Activated T-helper 1 cell treated with anti-CD3 and anti-CD28 coated beads, Interleukin-12 subunit alpha, Interleukin-12 subunit beta, Interleukin-2, Interleukin-4 antibody, amounts not matched to agents 30 ng/mL and 10 ng/mL and 1 ng/mL, durations not matched to agents 14 hours and 24 hours and 36 hours (primary cell): ENCODE measurements at regions not wholly inside any gene's neighbourhood (a gene's known extent, or its start where the extent isn't known, plus 50 kb on each side); places are given as distances from the start of the nearest gene placed in this dataset.

Experiments used
- DNase-seq: peaks from one replicate; pipeline ENCODE4 v3.0.0; 2021; ENCODE audit warnings: low spot score
- H3K27ac Mint-ChIP-seq: one replicate; pipeline ENCODE4 v1.8.0; 2021; ENCODE audit warnings: mild to moderate bottlenecking, mixed read lengths
- H3K27me3 Mint-ChIP-seq: one replicate; pipeline ENCODE4 v1.8.0; 2022; ENCODE audit warnings: mild to moderate bottlenecking, moderate library complexity, mixed read lengths; ENCODE audit not compliant: insufficient read depth
- H3K36me3 Mint-ChIP-seq: one replicate; pipeline ENCODE4 v1.8.0; 2021; ENCODE audit warnings: low read depth, mixed read lengths
- H3K4me1 Mint-ChIP-seq: one replicate; pipeline ENCODE4 v1.8.0; 2021; ENCODE audit warnings: low read depth, mixed read lengths
- H3K4me3 Mint-ChIP-seq: one replicate; pipeline ENCODE4 v1.8.0; 2021; ENCODE audit warnings: mild to moderate bottlenecking, moderate library complexity, mixed read lengths
- H3K9me3 Mint-ChIP-seq: one replicate; pipeline ENCODE4 v1.8.0; 2021; ENCODE audit warnings: mixed read lengths
- intact Hi-C: fragments of 100-400 bp; cut with micrococcal nuclease; formaldehyde crosslinking; loops from one replicate; pipeline ENCODE4 v1.15.1; 2024

DNA sequence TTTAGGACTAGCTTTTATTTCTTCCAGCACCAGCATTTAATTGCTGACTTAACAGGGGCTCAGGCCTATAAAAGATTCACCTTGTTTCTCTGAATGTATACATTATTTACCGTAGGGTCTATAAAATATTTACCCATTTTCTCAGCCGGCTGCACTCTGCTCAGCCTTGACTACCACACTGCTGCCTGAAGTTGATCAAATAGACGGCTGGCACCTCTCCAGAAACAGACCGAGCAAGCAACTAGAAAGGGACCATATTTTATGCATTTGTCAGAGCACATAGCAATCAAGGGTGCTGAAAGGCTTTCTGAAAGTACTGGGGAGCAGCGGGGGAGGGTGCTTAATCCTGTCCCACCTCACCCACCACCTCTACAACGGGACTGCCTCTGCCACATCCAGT, 64.7 kb upstream of the FGGY start:
- H3K4me3 Mint-ChIP-seq: no peak overlapping the region
- DNase-seq: no peak
- H3K4me1 Mint-ChIP-seq: no peaks in the 10 kb centered on the region
- intact Hi-C loops: no loop called here
- H3K27ac Mint-ChIP-seq: no peak overlapping the region
- no peaks in the 10 kb centered on the region for H3K9me3 Mint-ChIP-seq
- H3K36me3 Mint-ChIP-seq: no peaks in the 10 kb centered on the region
- peaks cover 5% of the 10 kb centered on the region for H3K27me3 Mint-ChIP-seq

DNA sequence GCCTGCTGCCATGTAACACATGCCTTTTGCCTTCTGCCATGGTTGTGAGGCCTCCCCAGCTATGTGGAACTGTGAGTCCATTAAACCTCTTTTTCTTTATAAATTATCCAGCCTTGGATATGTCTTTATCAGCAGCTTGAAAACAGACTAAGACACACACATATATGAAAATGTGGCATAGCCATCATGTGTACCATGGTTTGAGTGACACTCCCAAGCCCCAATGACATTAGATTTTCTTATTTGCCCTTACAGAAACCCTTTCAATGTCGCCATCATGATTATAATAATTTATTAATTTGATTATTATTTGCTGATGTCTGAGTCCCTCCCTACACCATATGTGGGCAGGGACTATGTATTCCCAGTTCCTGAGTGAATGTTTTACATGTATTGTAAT, 63.5 kb upstream of the FGGY start:
- Mint-ChIP-seq H3K9me3 (no peaks in the 10 kb centered on the region), H3K4me3 (no peak overlapping the region), H3K4me1 (no peaks in the 10 kb centered on the region), H3K27me3 (peaks cover 7% of the 10 kb centered on the region), H3K36me3 (no peaks in the 10 kb centered on the region), H3K27ac (no peak overlapping the region)
- intact Hi-C loops: no loop called here
- DNase-seq: no peak

GRCh38 chr1:59236721-59237545, 60.0 kb upstream of the FGGY start:
- intact Hi-C loops: no loop called here
- Mint-ChIP-seq H3K4me1 (no peaks in the 10 kb centered on the region), H3K36me3 (no peaks in the 10 kb centered on the region), H3K27ac (no peak overlapping the region), H3K9me3 (no peaks in the 10 kb centered on the region), H3K27me3 (peaks cover 13% of the 10 kb centered on the region), H3K4me3 (no peak overlapping the region)
- DNase-seq: no peak

DNA sequence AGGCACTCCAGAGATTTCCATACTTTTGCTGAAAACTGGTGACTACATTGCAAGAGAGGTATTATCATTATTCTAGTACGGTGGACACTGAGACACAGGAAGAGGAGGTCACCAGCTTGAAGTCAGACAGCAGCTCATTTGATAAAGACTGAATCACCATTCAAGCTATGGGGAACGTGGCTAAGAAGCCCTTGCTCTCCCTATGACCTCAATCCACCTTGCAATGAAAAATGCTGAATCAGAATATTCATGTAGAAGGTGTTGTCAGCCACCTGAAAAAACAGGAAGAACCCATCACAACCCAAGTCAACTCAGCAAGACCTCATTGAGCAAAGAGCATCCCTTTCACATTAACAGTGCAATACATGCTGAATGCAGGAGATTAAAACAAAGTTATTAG, 59.0 kb upstream of the FGGY start:
- no peak overlapping the region for H3K27ac Mint-ChIP-seq
- no peaks in the 10 kb centered on the region for H3K9me3 Mint-ChIP-seq
- H3K36me3 Mint-ChIP-seq: no peaks in the 10 kb centered on the region
- no peak for DNase-seq
- intact Hi-C loops: no loop called here
- no peak overlapping the region for H3K4me3 Mint-ChIP-seq
- H3K27me3 Mint-ChIP-seq: peaks cover 16% of the 10 kb centered on the region
- H3K4me1 Mint-ChIP-seq: no peaks in the 10 kb centered on the region

DNA sequence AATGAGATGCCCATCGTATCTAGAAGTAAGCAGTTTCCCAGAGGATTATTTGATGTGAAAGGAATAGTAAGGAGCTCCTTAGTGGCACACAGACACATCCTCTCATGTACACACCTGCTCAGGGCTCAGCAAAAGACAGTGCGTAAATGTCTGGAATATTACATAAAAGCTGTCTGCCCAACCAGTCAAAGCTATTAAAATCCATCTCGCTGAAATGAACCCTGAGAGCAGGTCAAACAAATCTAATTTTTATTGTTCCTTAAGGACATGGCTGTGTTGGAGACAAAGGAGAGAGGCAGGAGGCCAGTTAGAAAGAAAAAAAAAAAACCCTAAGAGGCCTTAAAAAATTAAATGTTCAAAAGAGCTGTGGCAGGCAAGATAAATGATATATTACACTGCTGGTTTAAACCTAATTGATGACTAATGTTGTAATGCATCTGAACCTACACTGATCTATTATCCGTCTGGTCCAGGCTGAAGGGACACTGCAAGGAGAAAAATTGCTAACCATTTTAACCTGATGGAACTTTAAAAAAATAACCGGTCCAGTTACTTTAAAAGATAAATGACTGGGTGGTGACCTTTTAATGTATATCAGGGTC, 58.5 kb upstream of the FGGY start:
- peaks cover 18% of the 10 kb centered on the region for H3K27me3 Mint-ChIP-seq
- H3K9me3 Mint-ChIP-seq: peaks cover under 1% of the 10 kb centered on the region
- H3K4me1 Mint-ChIP-seq: no peaks in the 10 kb centered on the region
- intact Hi-C loops: no loop called here
- H3K4me3 Mint-ChIP-seq: no peak overlapping the region
- no peak for DNase-seq
- H3K36me3 Mint-ChIP-seq: no peaks in the 10 kb centered on the region
- no peak overlapping the region for H3K27ac Mint-ChIP-seq

DNA sequence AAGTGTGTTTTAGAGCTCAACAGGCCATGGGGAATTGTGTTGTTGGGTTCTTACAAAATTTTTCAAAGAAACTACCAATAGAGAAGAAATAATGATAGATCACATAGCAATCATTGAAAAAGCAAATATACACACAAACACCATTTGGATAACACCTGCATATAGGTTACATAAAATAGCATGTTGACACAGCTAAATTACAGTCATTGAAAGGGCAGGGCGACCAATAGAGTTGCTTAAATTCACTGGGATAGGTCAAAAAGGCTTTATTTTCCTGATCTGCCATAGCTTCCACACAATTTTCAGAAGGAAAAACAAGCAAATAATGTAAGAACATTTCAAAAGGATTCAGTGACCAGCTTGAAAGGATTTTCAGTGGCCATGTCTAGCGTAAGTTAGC, 57.9 kb upstream of the FGGY start:
- Mint-ChIP-seq H3K27ac (no peak overlapping the region), H3K4me3 (no peak overlapping the region), H3K9me3 (peaks cover 4% of the 10 kb centered on the region), H3K27me3 (peaks cover 17% of the 10 kb centered on the region), H3K36me3 (no peaks in the 10 kb centered on the region), H3K4me1 (no peaks in the 10 kb centered on the region)
- DNase-seq: no peak
- intact Hi-C loops: no loop called here

- peaks cover 2% of the 10 kb centered on the region for H3K36me3 Mint-ChIP-seq
- intact Hi-C loops: no loop called here
- peaks cover 14% of the 10 kb centered on the region for H3K27me3 Mint-ChIP-seq
- H3K4me3 Mint-ChIP-seq: no peak overlapping the region
- DNase-seq: no peak
- H3K4me1 Mint-ChIP-seq: no peaks in the 10 kb centered on the region
- H3K27ac Mint-ChIP-seq: no peak overlapping the region
- H3K9me3 Mint-ChIP-seq: peaks cover 15% of the 10 kb centered on the region
These were observed 55.0 kb upstream of the FGGY start for GRCh38 chr1:59241909-59242308.

- Mint-ChIP-seq H3K27ac (no peak overlapping the region), H3K27me3 (peaks cover 14% of the 10 kb centered on the region), H3K9me3 (peaks cover 16% of the 10 kb centered on the region), H3K4me1 (no peaks in the 10 kb centered on the region), H3K36me3 (peaks cover 2% of the 10 kb centered on the region), H3K4me3 (no peak overlapping the region)
- intact Hi-C loops: no loop called here
- no peak for DNase-seq
These were observed 54.5 kb upstream of the FGGY start for GRCh38 chr1:59242370-59242769.

GRCh38 chr1:59243550-59243949, 53.3 kb upstream of the FGGY start:
- intact Hi-C loops: no loop called here
- DNase-seq: no peak
- peaks cover 16% of the 10 kb centered on the region for H3K9me3 Mint-ChIP-seq

DNA sequence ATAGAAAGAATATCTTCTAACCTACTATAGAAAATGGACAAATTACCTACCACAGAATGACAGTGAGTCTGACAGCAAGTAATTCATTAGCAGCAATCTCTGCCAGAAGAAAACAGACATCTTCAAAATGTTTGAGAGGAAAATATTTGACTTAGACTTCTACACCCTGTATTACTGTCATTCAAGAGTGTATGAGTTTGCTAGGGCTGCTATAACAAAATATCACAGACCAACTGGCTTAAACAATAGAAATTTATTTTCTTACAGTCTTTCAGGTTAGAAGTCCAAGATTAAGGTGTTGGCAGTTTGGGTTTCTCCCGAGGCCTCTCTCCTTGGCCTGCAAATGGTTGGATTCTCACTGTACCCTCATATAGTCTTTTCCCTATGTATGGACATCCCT, 52.9 kb upstream of the FGGY start:
- H3K4me3 Mint-ChIP-seq: no peak overlapping the region
- intact Hi-C loops: no loop called here
- H3K27me3 Mint-ChIP-seq: peaks cover 11% of the 10 kb centered on the region
- DNase-seq: no peak
- H3K36me3 Mint-ChIP-seq: peaks cover 2% of the 10 kb centered on the region
- H3K27ac Mint-ChIP-seq: no peak overlapping the region
- H3K4me1 Mint-ChIP-seq: no peaks in the 10 kb centered on the region
- H3K9me3 Mint-ChIP-seq: peaks cover 16% of the 10 kb centered on the region

More at GRCh38 chr1:59243550-59243949, 53.3 kb upstream of the FGGY start:
- no peaks in the 10 kb centered on the region for H3K4me1 Mint-ChIP-seq
- no peak overlapping the region for H3K27ac Mint-ChIP-seq
- H3K4me3 Mint-ChIP-seq: no peak overlapping the region
- H3K36me3 Mint-ChIP-seq: peaks cover 2% of the 10 kb centered on the region
- H3K27me3 Mint-ChIP-seq: peaks cover 11% of the 10 kb centered on the region

GRCh38 chr1:59244891-59245290, 52.0 kb upstream of the FGGY start:
- Mint-ChIP-seq H3K4me3 (no peak overlapping the region), H3K27ac (no peak overlapping the region), H3K36me3 (peaks cover 2% of the 10 kb centered on the region), H3K9me3 (peaks cover 16% of the 10 kb centered on the region), H3K4me1 (no peaks in the 10 kb centered on the region), H3K27me3 (peaks cover 9% of the 10 kb centered on the region)
- intact Hi-C loops: no loop called here
- no peak for DNase-seq
